GM21528 (cell line): ENCODE measurements at regions not wholly inside any gene's neighbourhood (a gene's known extent, or its start where the extent isn't known, plus 50 kb on each side); places are given as distances from the start of the nearest gene placed in this dataset.

Experiments
- ATAC-seq: cut with Tn5 transposase; IDR thresholded peaks from one replicate; pipeline ENCODE4 v1.9.1; 2021; ENCODE audit warnings: mild to moderate bottlenecking, moderate library complexity; ENCODE audit not compliant: unreplicated experiment, low FRiP score

GRCh38 chr9:85268131-85268530, 473.6 kb downstream of the AGTPBP1 start:
- ATAC-seq: no peak

GRCh38 chr9:85264695-85265094, 477.1 kb downstream of the AGTPBP1 start:
- no peak for ATAC-seq

GRCh38 chr9:85263288-85263687, 478.5 kb downstream of the AGTPBP1 start:
- no peak for ATAC-seq

GRCh38 chr9:85262333-85262732, 479.4 kb downstream of the AGTPBP1 start:
- no peak for ATAC-seq

- ATAC-seq: no peak
Measured at GRCh38 chr9:85260275-85260845, 481.4 kb downstream of the AGTPBP1 start.

- ATAC-seq: no peak
Measured at GRCh38 chr9:85258823-85259370, 482.9 kb downstream of the AGTPBP1 start.

- no peak for ATAC-seq
Measured at GRCh38 chr9:85258236-85258635, 483.5 kb downstream of the AGTPBP1 start.

- ATAC-seq: no peak
Measured at GRCh38 chr9:85249313-85249621, 492.5 kb downstream of the AGTPBP1 start.

GRCh38 chr9:85248514-85249312, 493.0 kb downstream of the AGTPBP1 start:
- ATAC-seq: no peak

GRCh38 chr9:85246541-85246940, 495.2 kb downstream of the AGTPBP1 start:
- ATAC-seq: no peak

GRCh38 chr9:85244856-85245255, 496.9 kb downstream of the AGTPBP1 start:
- no peak for ATAC-seq

- ATAC-seq: no peak
Measured at GRCh38 chr9:85243977-85244376, 497.8 kb downstream of the AGTPBP1 start.

GRCh38 chr9:85237478-85237877, 504.3 kb downstream of the AGTPBP1 start:
- no peak for ATAC-seq

- no peak for ATAC-seq
Measured at GRCh38 chr9:85230081-85230480, 511.7 kb downstream of the AGTPBP1 start.

GRCh38 chr9:85228111-85228855, 513.5 kb downstream of the AGTPBP1 start:
- ATAC-seq: no peak

GRCh38 chr9:85225180-85225579, 516.6 kb downstream of the AGTPBP1 start:
- ATAC-seq: no peak

GRCh38 chr9:85224729-85225128, 517.0 kb downstream of the AGTPBP1 start:
- no peak for ATAC-seq

- ATAC-seq: no peak
Measured at GRCh38 chr9:85224301-85224700, 517.5 kb downstream of the AGTPBP1 start.

GRCh38 chr9:85223506-85224125, 518.1 kb downstream of the AGTPBP1 start:
- no peak for ATAC-seq

GRCh38 chr9:85216601-85217000, 525.2 kb downstream of the AGTPBP1 start:
- ATAC-seq: no peak

- ATAC-seq: no peak
Measured at GRCh38 chr9:85215961-85216360, 525.8 kb downstream of the AGTPBP1 start.
